NCI-H1092 treated with DMSO at 0.1 percent for 48 hours (cell line): ENCODE measurements at regions not wholly inside any gene's neighbourhood (a gene's known extent, or its start where the extent isn't known, plus 50 kb on each side); places are given as distances from the start of the nearest gene placed in this dataset.
A peak's percentile ranks its signal among the peaks of the same experiment; 100 is the strongest.

Experiments used
- DNase-seq: peaks from one replicate; lab custom pipeline; 2025; lab: John Stamatoyannopoulos, UW

- no peak for DNase-seq
Observed at GRCh38 chr14:56918849-56919574, 108.7 kb upstream of the OTX2 start.

- DNase-seq = no peak
Observed at GRCh38 chr14:56905282-56905681, 95.0 kb upstream of the OTX2 start.

- DNase-seq = no peak
Observed at GRCh38 chr14:56903304-56903969, 93.2 kb upstream of the OTX2 start.

- no peak for DNase-seq
Observed at GRCh38 chr14:56902385-56902784, 92.1 kb upstream of the OTX2 start.

- DNase-seq = no peak
Observed at GRCh38 chr14:56900726-56901125, 90.4 kb upstream of the OTX2 start.

- no peak for DNase-seq
Observed at GRCh38 chr14:56899829-56900228, 89.5 kb upstream of the OTX2 start.

- DNase-seq = no peak
Observed at GRCh38 chr14:56896922-56897321, 86.6 kb upstream of the OTX2 start.

GRCh38 chr14:56896231-56896630, 86.0 kb upstream of the OTX2 start:
- DNase-seq = no peak

GRCh38 chr14:56895154-56895553, 84.9 kb upstream of the OTX2 start:
- DNase-seq = no peak

GRCh38 chr14:56894591-56894991, 84.3 kb upstream of the OTX2 start:
- no peak for DNase-seq

- no peak for DNase-seq
Observed at GRCh38 chr14:56892959-56893358, 82.7 kb upstream of the OTX2 start.

GRCh38 chr14:56891226-56891625, 80.9 kb upstream of the OTX2 start:
- DNase-seq = no peak

GRCh38 chr14:56889705-56890104, 79.4 kb upstream of the OTX2 start:
- no peak for DNase-seq

- no peak for DNase-seq
Observed at GRCh38 chr14:56888274-56888673, 78.0 kb upstream of the OTX2 start.

- DNase-seq = no peak
Observed at GRCh38 chr14:56887216-56887615, 76.9 kb upstream of the OTX2 start.

- DNase-seq = no peak
Observed at GRCh38 chr14:56886471-56887062, 76.3 kb upstream of the OTX2 start.

GRCh38 chr14:56885825-56886224, 75.5 kb upstream of the OTX2 start:
- DNase-seq = no peak

- no peak for DNase-seq
Observed at GRCh38 chr14:56884617-56885016, 74.3 kb upstream of the OTX2 start.

GRCh38 chr14:56881181-56881580, 70.9 kb upstream of the OTX2 start:
- DNase-seq = no peak

- no peak for DNase-seq
Observed at GRCh38 chr14:56878766-56879165, 68.5 kb upstream of the OTX2 start.

- no peak for DNase-seq
Observed at GRCh38 chr14:56875104-56875675, 64.9 kb upstream of the OTX2 start.

- peak; percentile 57 for DNase-seq
Observed at GRCh38 chr14:56874375-56874774, 64.1 kb upstream of the OTX2 start.

- no peak for DNase-seq
Observed at GRCh38 chr14:56870336-56870735, 60.1 kb upstream of the OTX2 start.
